ENCODE measurements at regions not wholly inside any gene's neighbourhood (a gene's known extent, or its start where the extent isn't known, plus 50 kb on each side); places are given as distances from the start of the nearest gene placed in this dataset.
"Not testable (repeated sequence)": the region's sequence is repeated elsewhere in the genome, so short reads cannot be mapped to it uniquely, and the experiment has no call there.

GRCh38 chr13:83088858-83089257 is 793.4 kb downstream of the SLITRK1 start:
- Histone ChIP-seq H3K27ac (no peak overlapping the region), H3K36me3 (no peaks in the 10 kb centered on the region), H3K9me3 (no peaks in the 10 kb centered on the region), H3K4me1 (no peaks in the 10 kb centered on the region), H3K27me3 (no peaks in the 10 kb centered on the region), H3K4me3 (no peak overlapping the region)
- DNase-seq: no peak
- intact Hi-C loops (cut with DNase I; ENCODE audit: low total_unique reads): no loop called here
- no peak for TF ChIP-seq CTCF (IDR thresholded peaks at IDR 0.05)
- no peak for TF ChIP-seq POLR2A (IDR thresholded peaks at IDR 0.05)

GRCh38 chr13:83086948-83087347 is 795.3 kb downstream of the SLITRK1 start:
- no peaks in the 10 kb centered on the region for H3K9me3 ChIP-seq
- no peak overlapping the region for H3K4me3 ChIP-seq
- no peaks in the 10 kb centered on the region for H3K36me3 ChIP-seq
- intact Hi-C loops (cut with DNase I; ENCODE audit: low total_unique reads): no loop called here
- H3K27ac ChIP-seq: no peak overlapping the region
- H3K27me3 ChIP-seq: no peaks in the 10 kb centered on the region
- H3K4me1 ChIP-seq: no peaks in the 10 kb centered on the region
- no peak for DNase-seq
- TF ChIP-seq CTCF (IDR thresholded peaks at IDR 0.05) (no peak), POLR2A (IDR thresholded peaks at IDR 0.05) (no peak)

DNA sequence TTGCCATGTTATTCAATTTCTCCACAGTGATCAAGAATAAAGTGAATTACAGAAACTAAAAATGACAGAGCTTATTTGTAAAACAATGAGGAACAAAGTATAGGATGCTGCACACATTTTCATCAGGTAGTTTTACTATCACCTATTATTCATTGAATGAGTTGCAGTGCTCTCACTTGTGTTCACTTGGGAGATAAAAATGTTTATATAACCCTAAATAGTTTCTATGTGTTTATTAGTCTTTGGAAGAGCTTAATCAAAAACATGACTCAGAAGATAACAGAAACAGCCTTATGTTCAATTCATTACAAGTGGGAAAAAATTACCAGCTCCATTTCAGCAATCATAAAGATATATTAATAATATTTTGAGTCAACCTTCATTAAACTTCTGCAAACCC is 796.2 kb downstream of the SLITRK1 start:
- intact Hi-C loops (cut with DNase I; ENCODE audit: low total_unique reads): no loop called here
- TF ChIP-seq CTCF (IDR thresholded peaks at IDR 0.05): no peak
- TF ChIP-seq POLR2A (IDR thresholded peaks at IDR 0.05): no peak
- H3K27ac ChIP-seq: no peak overlapping the region

DNA sequence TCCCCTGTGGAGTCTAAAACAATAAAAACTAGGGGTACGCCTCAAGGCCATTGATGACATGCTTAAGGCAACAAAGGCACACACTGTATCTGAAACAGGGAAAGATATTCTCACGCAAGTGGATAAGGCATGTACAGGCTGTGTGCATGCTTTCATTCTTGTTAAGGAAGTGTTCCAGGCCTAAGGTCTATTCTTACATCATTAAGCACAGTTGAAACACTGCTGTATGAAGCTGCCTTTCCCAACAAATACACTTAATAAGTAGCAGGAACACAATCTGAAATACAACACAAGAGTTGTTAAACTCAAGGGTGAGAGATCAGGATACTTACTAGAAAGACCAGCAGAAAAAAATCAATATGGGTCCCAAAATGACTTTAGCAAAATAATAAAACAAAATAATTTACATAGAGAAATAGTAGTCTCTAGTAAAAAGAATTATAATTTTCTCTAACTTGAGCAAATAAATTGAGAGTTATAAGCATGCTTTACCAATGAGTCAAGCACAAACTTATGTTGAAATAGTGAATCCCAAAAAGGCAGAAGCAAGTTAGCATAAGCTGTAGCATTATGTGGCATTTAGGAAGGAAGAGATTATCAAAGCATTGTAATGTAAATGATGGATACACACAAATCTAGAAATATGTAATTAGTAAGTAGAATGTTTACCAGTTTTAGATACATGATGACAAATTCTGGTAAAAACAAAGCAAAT is 796.9 kb downstream of the SLITRK1 start:
- intact Hi-C loops (cut with DNase I; ENCODE audit: low total_unique reads): no loop called here
- no peak for DNase-seq
- no peaks in the 10 kb centered on the region for H3K4me1 ChIP-seq
- H3K27me3 ChIP-seq: no peaks in the 10 kb centered on the region
- H3K27ac ChIP-seq: no peak overlapping the region
- no peak overlapping the region for H3K4me3 ChIP-seq
- H3K36me3 ChIP-seq: no peaks in the 10 kb centered on the region
- TF ChIP-seq POLR2A (IDR thresholded peaks at IDR 0.05) (no peak), CTCF (IDR thresholded peaks at IDR 0.05) (no peak)
- no peaks in the 10 kb centered on the region for H3K9me3 ChIP-seq

More for the DNA sequence above, 796.2 kb downstream of the SLITRK1 start:
- H3K36me3 ChIP-seq: no peaks in the 10 kb centered on the region
- H3K9me3 ChIP-seq: no peaks in the 10 kb centered on the region
- H3K27me3 ChIP-seq: no peaks in the 10 kb centered on the region
- no peak for DNase-seq
- no peak overlapping the region for H3K4me3 ChIP-seq
- no peaks in the 10 kb centered on the region for H3K4me1 ChIP-seq

GRCh38 chr13:83077499-83077898 is 804.8 kb downstream of the SLITRK1 start:
- Histone ChIP-seq H3K4me3 (no peak overlapping the region), H3K27ac (no peak overlapping the region), H3K9me3 (no peaks in the 10 kb centered on the region), H3K4me1 (no peaks in the 10 kb centered on the region), H3K36me3 (peaks cover 0 to 3% of the 10 kb centered on the region in 2 donors), H3K27me3 (no peaks in the 10 kb centered on the region)
- no peak for DNase-seq
- TF ChIP-seq CTCF (IDR thresholded peaks at IDR 0.05): no peak
- TF ChIP-seq POLR2A (IDR thresholded peaks at IDR 0.05): no peak
- intact Hi-C loops (cut with DNase I; ENCODE audit: low total_unique reads): no loop called here

GRCh38 chr13:83073930-83074329 is 808.3 kb downstream of the SLITRK1 start:
- H3K9me3 ChIP-seq; H3K36me3 ChIP-seq; H3K4me1 ChIP-seq; intact Hi-C loops (cut with DNase I; ENCODE audit: low total_unique reads); H3K27me3 ChIP-seq; DNase-seq; H3K27ac ChIP-seq; H3K4me3 ChIP-seq: not testable (repeated sequence)
